SK-N-SH (cell line): ENCODE measurements at regions not wholly inside any gene's neighbourhood (a gene's known extent, or its start where the extent isn't known, plus 50 kb on each side); places are given as distances from the start of the nearest gene placed in this dataset.

Source experiments
- CTCF ChIA-PET: fragments of 300-600, 350-600 bp; formaldehyde crosslinking; extraction: SDS; loops from one replicate; lab custom pipeline; 2021; lab: Yijun Ruan, JAX
- POLR2A ChIA-PET: fragments of 350-600 bp; sonication (Branson Sonifier 250); formaldehyde crosslinking; extraction: SDS; loops from one replicate; lab custom pipeline; 2020; ENCODE audit warnings: antibody characterized with exemption, inconsistent platforms; lab: Yijun Ruan, JAX
- DNase-seq: peaks from one replicate; pipeline ENCODE4 v3.0.0; 2012
- H2AFZ ChIP-seq: fragments of 200-600 bp; sonication (generic); 2 replicates; pipeline ENCODE4 v1.8.1; 2016; ENCODE audit warnings: antibody characterized with exemption, mild to moderate bottlenecking, low read depth
- H3F3A ChIP-seq: fragments of 200-600 bp; sonication (generic); replicated peaks from 2 replicates; pipeline ENCODE3; 2016; ENCODE audit warnings: antibody characterized with exemption, mild to moderate bottlenecking; ENCODE audit not compliant: insufficient read depth
- H3K27ac ChIP-seq, 2 experiments: fragments of 200-500 bp in 1 of 2; fragments of 200-600 bp in 1 of 2; sonication (Bioruptor generic) in 1 of 2; sonication (generic), shearing (Covaris generic) in 1 of 2; 2 replicates each; pipeline versions ENCODE4 v1.5.1 to v1.6.1; 2014 to 2016; ENCODE audit warnings: low read depth in 2 of 2, inconsistent platforms in 1 of 2, low read length in 1 of 2, mild to moderate bottlenecking in 1 of 2, mixed read lengths in 1 of 2
- H3K27me3 ChIP-seq: fragments of 200-600 bp; sonication (generic), shearing (Covaris generic); 2 replicates; pipeline ENCODE4 v1.6.1; 2016; ENCODE audit warnings: mixed run types; ENCODE audit not compliant: insufficient read depth
- H3K36me3 ChIP-seq, 2 experiments: fragments of 200-500 bp in 1 of 2; fragments of 200-600 bp in 1 of 2; sonication (Bioruptor generic) in 1 of 2; sonication (generic) in 1 of 2; replicated peaks in 1 of 2; 2 replicates each; pipeline versions ENCODE3 to v1.5.1; 2014 to 2016; ENCODE audit warnings: low read length in 1 of 2, mild to moderate bottlenecking in 1 of 2; ENCODE audit not compliant: insufficient read depth in 2 of 2, control insufficient read depth in 1 of 2
- H3K4me1 ChIP-seq, 2 experiments: fragments of 200-500 bp in 1 of 2; fragments of 200-600 bp in 1 of 2; sonication (Bioruptor generic) in 1 of 2; sonication (generic), shearing (Covaris generic) in 1 of 2; 2 replicates each; pipeline versions ENCODE4 v1.5.1 to v1.6.1; 2014 to 2016; ENCODE audit warnings: low read depth in 1 of 2, low read length in 1 of 2, mixed run types in 1 of 2; ENCODE audit not compliant: insufficient read depth in 2 of 2, control insufficient read depth in 1 of 2
- H3K4me2 ChIP-seq: fragments of 200-600 bp; sonication (generic), shearing (Covaris generic); 2 replicates; pipeline ENCODE4 v1.6.1; 2017; ENCODE audit warnings: mixed run types
- H3K4me3 ChIP-seq, 2 experiments: fragments of 200-500 bp in 1 of 2; fragments of 200-600 bp in 1 of 2; sonication (Bioruptor generic) in 1 of 2; sonication (generic), shearing (Covaris generic) in 1 of 2; 2 replicates each; pipeline versions ENCODE4 v1.5.1 to v1.8.1; 2014 to 2016; ENCODE audit warnings: low read depth in 2 of 2, inconsistent platforms in 1 of 2, low read length in 1 of 2, mild to moderate bottlenecking in 1 of 2, mixed read lengths in 1 of 2, moderate library complexity in 1 of 2
- H3K79me2 ChIP-seq: fragments of 200-600 bp; sonication (generic); 2 replicates; pipeline ENCODE4 v1.8.1; 2017; ENCODE audit warnings: mild to moderate bottlenecking; ENCODE audit not compliant: insufficient read depth
- H3K9ac ChIP-seq: fragments of 200-600 bp; sonication (generic); 2 replicates; pipeline ENCODE4 v1.6.1; 2017; ENCODE audit warnings: mixed run types
- H3K9me2 ChIP-seq: fragments of 200-600 bp; sonication (generic); 2 replicates; pipeline ENCODE4 v1.6.1; 2017; ENCODE audit warnings: mixed run types
- H3K9me3 ChIP-seq: fragments of 200-600 bp; sonication (generic); 2 replicates; pipeline ENCODE4 v1.6.1; 2017; ENCODE audit warnings: mixed run types, mild to moderate bottlenecking, moderate library complexity
- H4K20me1 ChIP-seq: fragments of 200-600 bp; sonication (generic); 2 replicates; pipeline ENCODE4 v1.6.1; 2017; ENCODE audit warnings: mild to moderate bottlenecking, mixed run types; ENCODE audit not compliant: insufficient read depth
- CHD2 ChIP-seq: fragments of 150-350 bp; IDR thresholded peaks from 2 replicates; pipeline ENCODE4 v1.6.1; 2018; ENCODE audit warnings: low read length; ENCODE audit not compliant: partially characterized antibody
- FOSL2 ChIP-seq: IDR thresholded peaks from 2 replicates; pipeline ENCODE4 v1.4.0; 2012; ENCODE audit warnings: low read depth, mild to moderate bottlenecking, moderate library complexity, borderline replicate concordance
- FOXJ3 ChIP-seq: sonication (generic); formaldehyde crosslinking; IDR thresholded peaks from 2 replicates; pipeline ENCODE4 v1.5.1; 2020; ENCODE audit warnings: mild to moderate bottlenecking, missing genetic modification reagents
- MXI1 ChIP-seq: IDR thresholded peaks from 2 replicates; pipeline ENCODE4 v1.6.1; 2012; ENCODE audit warnings: mild to moderate bottlenecking, low read depth, low read length, improper control_type of control experiment
- POLR2AphosphoS5 ChIP-seq: IDR thresholded peaks from 2 replicates; pipeline ENCODE4 v1.6.1; 2012; ENCODE audit warnings: low read depth, low read length
- RAD21 ChIP-seq: IDR thresholded peaks from 2 replicates; pipeline ENCODE4 v1.6.1; 2012; ENCODE audit warnings: mild to moderate bottlenecking, low read length
- TEAD4 ChIP-seq: IDR thresholded peaks from 2 replicates; pipeline ENCODE4 v1.4.0; 2012; ENCODE audit warnings: mild to moderate bottlenecking, borderline replicate concordance; ENCODE audit not compliant: insufficient read depth
- YY1 ChIP-seq: IDR thresholded peaks from 2 replicates; pipeline ENCODE4 v1.4.0; 2012; ENCODE audit warnings: low read depth, mild to moderate bottlenecking
- WGBS: methylation state at CpG from one replicate; pipeline ENCODE4 v1.1.6; 2017; ENCODE audit warnings: low lambda C conversion rate; 5-methylcytosine and 5-hydroxymethylcytosine counted together
- TF ChIP-seq, protein P1 (sequence below): IDR thresholded peaks from 2 replicates; pipeline ENCODE4 v1.4.0; 2012; ENCODE audit warnings: low read depth, borderline replicate concordance
- TF ChIP-seq, protein P2 (sequence below): fragments of 200-600 bp; sonication (generic); IDR thresholded peaks from 2 replicates; pipeline ENCODE4 v1.6.1; 2017; ENCODE audit warnings: antibody characterized with exemption, mild to moderate bottlenecking, moderate library complexity

DNA sequence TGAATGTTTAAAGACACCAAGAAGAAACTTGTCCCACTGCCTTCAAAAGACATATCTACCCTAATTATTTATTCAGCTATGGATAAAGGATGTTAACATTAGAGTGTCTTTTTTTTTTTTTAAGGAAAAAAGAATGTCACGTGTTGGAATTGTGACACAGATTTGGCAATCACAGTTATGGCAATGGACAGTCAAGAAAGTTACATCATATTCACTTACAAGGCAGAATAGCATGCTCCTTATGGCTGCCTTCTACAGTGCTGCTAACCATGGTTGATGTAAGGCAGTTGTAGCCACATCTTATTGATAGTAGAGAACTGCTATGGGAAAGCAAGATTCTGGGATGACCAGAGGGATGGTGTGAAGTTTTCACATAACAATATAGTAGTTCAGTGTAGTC lies 128.8 kb upstream of the ZBTB20 start:
- Histone ChIP-seq H3K79me2 (no peaks in the 10 kb centered on the region), H3K9me2 (no peaks in the 10 kb centered on the region), H4K20me1 (no peaks in the 10 kb centered on the region), H3K27me3 (no peaks in the 10 kb centered on the region), H3K9me3 (no peaks in the 10 kb centered on the region), H3K9ac (no peak overlapping the region), H2AFZ (no peak overlapping the region), H3K27ac (no peak overlapping the region), H3K36me3 (no peaks in the 10 kb centered on the region), H3K4me3 (no peak overlapping the region), H3K4me2 (no peak overlapping the region), H3F3A (no peaks in the 10 kb centered on the region), H3K4me1 (no peaks in the 10 kb centered on the region)
- no peak for TF ChIP-seq POLR2AphosphoS5
- TF ChIP-seq TEAD4 = no peak
- TF ChIP-seq CHD2 = no peak
- TF ChIP-seq, protein P1, sequence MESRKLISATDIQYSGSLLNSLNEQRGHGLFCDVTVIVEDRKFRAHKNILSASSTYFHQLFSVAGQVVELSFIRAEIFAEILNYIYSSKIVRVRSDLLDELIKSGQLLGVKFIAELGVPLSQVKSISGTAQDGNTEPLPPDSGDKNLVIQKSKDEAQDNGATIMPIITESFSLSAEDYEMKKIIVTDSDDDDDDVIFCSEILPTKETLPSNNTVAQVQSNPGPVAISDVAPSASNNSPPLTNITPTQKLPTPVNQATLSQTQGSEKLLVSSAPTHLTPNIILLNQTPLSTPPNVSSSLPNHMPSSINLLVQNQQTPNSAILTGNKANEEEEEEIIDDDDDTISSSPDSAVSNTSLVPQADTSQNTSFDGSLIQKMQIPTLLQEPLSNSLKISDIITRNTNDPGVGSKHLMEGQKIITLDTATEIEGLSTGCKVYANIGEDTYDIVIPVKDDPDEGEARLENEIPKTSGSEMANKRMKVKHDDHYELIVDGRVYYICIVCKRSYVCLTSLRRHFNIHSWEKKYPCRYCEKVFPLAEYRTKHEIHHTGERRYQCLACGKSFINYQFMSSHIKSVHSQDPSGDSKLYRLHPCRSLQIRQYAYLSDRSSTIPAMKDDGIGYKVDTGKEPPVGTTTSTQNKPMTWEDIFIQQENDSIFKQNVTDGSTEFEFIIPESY = no peak
- no peak for TF ChIP-seq RAD21
- no peak for TF ChIP-seq YY1
- TF ChIP-seq FOSL2 = no peak
- ChIA-PET POLR2A (no interaction called here), CTCF (no interaction called here)
- 73% methylated on average over 1 of the region's 1 CpG for WGBS
- DNase-seq = no peak

DNA sequence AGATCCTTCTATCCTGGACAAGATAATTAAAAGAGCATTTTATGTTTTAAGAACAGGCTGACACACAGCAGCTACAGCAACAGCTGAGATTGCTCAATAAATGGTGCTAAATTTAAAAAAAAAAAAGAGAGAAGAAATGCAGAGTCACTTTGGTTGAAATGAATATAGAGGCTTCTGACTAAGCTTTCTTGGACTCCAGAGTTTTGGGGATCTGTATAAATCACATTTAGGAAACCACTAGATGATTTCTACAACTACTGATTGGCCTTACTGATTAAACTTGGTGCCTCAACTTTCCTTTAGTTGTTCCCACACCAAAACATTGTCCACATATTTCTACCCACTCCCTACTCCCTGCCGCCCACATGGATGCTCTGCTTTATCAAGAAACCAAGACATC lies 132.9 kb upstream of the ZBTB20 start:
- no peaks in the 10 kb centered on the region for H4K20me1 ChIP-seq
- H3K9ac ChIP-seq = no peak overlapping the region
- H3K27ac ChIP-seq = no peak overlapping the region
- no peaks in the 10 kb centered on the region for H3K36me3 ChIP-seq
- ChIA-PET CTCF (no interaction called here), POLR2A (no interaction called here)
- H3K9me3 ChIP-seq = no peaks in the 10 kb centered on the region
- H2AFZ ChIP-seq = no peak overlapping the region
- no peaks in the 10 kb centered on the region for H3F3A ChIP-seq
- no peak overlapping the region for H3K4me3 ChIP-seq
- no peaks in the 10 kb centered on the region for H3K79me2 ChIP-seq
- TF ChIP-seq FOSL2 (no peak), YY1 (no peak), MXI1 (no peak)
- H3K9me2 ChIP-seq = no peaks in the 10 kb centered on the region
- no peak for DNase-seq
- no peak overlapping the region for H3K4me2 ChIP-seq
- 93% methylated on average over 1 of the region's 1 CpG for WGBS
- no peaks in the 10 kb centered on the region for H3K27me3 ChIP-seq
- no peaks in the 10 kb centered on the region for H3K4me1 ChIP-seq

DNA sequence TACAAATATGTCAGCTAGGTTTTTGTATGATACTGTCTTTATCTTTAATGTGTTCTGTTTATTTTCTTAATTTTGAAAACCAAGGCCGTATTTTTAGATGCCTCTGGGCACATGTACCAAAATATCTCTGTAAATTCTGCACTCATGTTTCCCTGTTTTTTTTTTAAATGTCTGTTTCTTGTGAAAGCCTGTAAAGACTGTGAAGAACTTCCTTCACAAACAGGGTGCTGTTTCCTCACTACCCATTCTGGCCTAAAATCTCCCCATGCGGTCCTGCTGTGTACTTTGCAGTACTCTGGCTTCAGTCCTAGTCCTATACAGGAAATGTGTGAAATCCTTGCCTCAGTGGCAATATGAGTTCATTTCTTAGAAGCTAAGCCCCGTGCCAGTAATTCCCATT lies 133.4 kb upstream of the ZBTB20 start:
- Histone ChIP-seq H3K36me3 (no peaks in the 10 kb centered on the region), H3K9me3 (no peaks in the 10 kb centered on the region), H3K4me3 (no peak overlapping the region), H3K9ac (no peak overlapping the region), H3K27me3 (no peaks in the 10 kb centered on the region)
- CTCF ChIA-PET = no interaction called here
- TF ChIP-seq, protein P2, sequence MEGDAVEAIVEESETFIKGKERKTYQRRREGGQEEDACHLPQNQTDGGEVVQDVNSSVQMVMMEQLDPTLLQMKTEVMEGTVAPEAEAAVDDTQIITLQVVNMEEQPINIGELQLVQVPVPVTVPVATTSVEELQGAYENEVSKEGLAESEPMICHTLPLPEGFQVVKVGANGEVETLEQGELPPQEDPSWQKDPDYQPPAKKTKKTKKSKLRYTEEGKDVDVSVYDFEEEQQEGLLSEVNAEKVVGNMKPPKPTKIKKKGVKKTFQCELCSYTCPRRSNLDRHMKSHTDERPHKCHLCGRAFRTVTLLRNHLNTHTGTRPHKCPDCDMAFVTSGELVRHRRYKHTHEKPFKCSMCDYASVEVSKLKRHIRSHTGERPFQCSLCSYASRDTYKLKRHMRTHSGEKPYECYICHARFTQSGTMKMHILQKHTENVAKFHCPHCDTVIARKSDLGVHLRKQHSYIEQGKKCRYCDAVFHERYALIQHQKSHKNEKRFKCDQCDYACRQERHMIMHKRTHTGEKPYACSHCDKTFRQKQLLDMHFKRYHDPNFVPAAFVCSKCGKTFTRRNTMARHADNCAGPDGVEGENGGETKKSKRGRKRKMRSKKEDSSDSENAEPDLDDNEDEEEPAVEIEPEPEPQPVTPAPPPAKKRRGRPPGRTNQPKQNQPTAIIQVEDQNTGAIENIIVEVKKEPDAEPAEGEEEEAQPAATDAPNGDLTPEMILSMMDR = no peak
- no peak for TF ChIP-seq FOXJ3 (CRISPR knock-in tag)
- TF ChIP-seq, all 33 proteins: peak for 0
- H3F3A ChIP-seq = no peaks in the 10 kb centered on the region
- H3K79me2 ChIP-seq = no peaks in the 10 kb centered on the region
- no peak for DNase-seq
- H3K4me1 ChIP-seq = no peaks in the 10 kb centered on the region
- H3K4me2 ChIP-seq = no peak overlapping the region
- POLR2A ChIA-PET = no interaction called here
- H4K20me1 ChIP-seq = no peaks in the 10 kb centered on the region
- WGBS = 82% methylated on average over 3 of the region's 3 CpGs
- no peaks in the 10 kb centered on the region for H3K9me2 ChIP-seq
- H3K27ac ChIP-seq = no peak overlapping the region
- no peak overlapping the region for H2AFZ ChIP-seq
